GM12878 (cell line): ENCODE measurements at regions not wholly inside any gene's neighbourhood (a gene's known extent, or its start where the extent isn't known, plus 50 kb on each side); places are given as distances from the start of the nearest gene placed in this dataset.
"Not testable (repeated sequence)": the region's sequence is repeated elsewhere in the genome, so short reads cannot be mapped to it uniquely, and the experiment has no call there.

Experiments
- BCL3 ChIP-seq: IDR thresholded peaks from 2 replicates; pipeline ENCODE4 v1.6.1; 2011; ENCODE audit warnings: borderline replicate concordance, low read depth, mild to moderate bottlenecking, moderate library complexity, low read length; ENCODE audit not compliant: insufficient read depth, poor library complexity, severe bottlenecking
- CTCF ChIP-seq, 3 experiments: IDR thresholded peaks in 2 of 3; conservative IDR thresholded peaks in 1 of 3; 2 replicates each; pipeline ENCODE4 v1.5.1; 2011; ENCODE audit warnings: low read depth in 3 of 3, low read length in 3 of 3, mild to moderate bottlenecking in 3 of 3, control low read depth in 2 of 3, moderate library complexity in 2 of 3, inconsistent platforms in 1 of 3, mixed read lengths in 1 of 3; ENCODE audit not compliant: control insufficient read depth in 2 of 3, insufficient read depth in 1 of 3; ENCODE audit errors: extremely low read depth in 1 of 3
- EP300 ChIP-seq, 2 experiments: fragments of 150-350 bp in 1 of 2; IDR thresholded peaks; 2 replicates each; pipeline ENCODE4 v1.6.1; 2011 to 2012; ENCODE audit warnings: low read depth in 2 of 2, low read length in 2 of 2, borderline replicate concordance in 1 of 2, improper control_type of control experiment in 1 of 2, inconsistent platforms in 1 of 2; ENCODE audit not compliant: control insufficient read depth in 1 of 2
- EZH2 ChIP-seq: IDR thresholded peaks from 2 replicates; pipeline ENCODE4 v1.6.1; 2012; ENCODE audit warnings: low read depth, mild to moderate bottlenecking, control low read depth, inconsistent platforms, low read length, borderline replicate concordance; ENCODE audit not compliant: control insufficient read depth
- FOXK2 ChIP-seq: fragments of 450-650 bp; IDR thresholded peaks from 2 replicates; pipeline ENCODE4 v1.6.1; 2017; ENCODE audit warnings: mild to moderate bottlenecking, moderate library complexity
- NFIC ChIP-seq: IDR thresholded peaks from 2 replicates; pipeline ENCODE4 v1.6.1; 2012; ENCODE audit warnings: low read depth, mild to moderate bottlenecking, inconsistent platforms, low read length, moderate library complexity
- SUZ12 ChIP-seq: fragments of 200-600 bp; sonication (generic); IDR thresholded peaks from one replicate; pipeline ENCODE4 v1.6.1; 2018; ENCODE audit warnings: antibody characterized with exemption, mild to moderate bottlenecking; ENCODE audit not compliant: unreplicated experiment
- ZNF274 ChIP-seq: IDR thresholded peaks from one replicate; pipeline ENCODE4 v1.8.0; 2011; ENCODE audit not compliant: insufficient read length, insufficient read depth

- TF ChIP-seq CTCF (IDR thresholded peaks at IDR 0.05 in 2 of 3, conservative IDR thresholded peaks at IDR 0.05 in 1 of 3; ENCODE audit: control insufficient read depth in 2 of 3, extremely low read depth in 1 of 3, insufficient read depth in 1 of 3, low read depth in 3 of 3, low read length in 3 of 3); BCL3; EZH2; FOXK2; ZNF274; EP300 (IDR thresholded peaks at IDR 0.05; ENCODE audit: borderline replicate concordance in 1 of 2, control insufficient read depth in 1 of 2, low read depth in 2 of 2, low read length in 2 of 2); SUZ12; NFIC: not testable (repeated sequence)
These were observed 139.0 kb downstream of the THBS2 start for GRCh38 chr6:169114632-169115031.
